GM21529 (cell line): ENCODE measurements at regions not wholly inside any gene's neighbourhood (a gene's known extent, or its start where the extent isn't known, plus 50 kb on each side); places are given as distances from the start of the nearest gene placed in this dataset.
A peak's percentile ranks its signal among the peaks of the same experiment; 100 is the strongest.

Source experiments
- ATAC-seq: cut with Tn5 transposase; IDR thresholded peaks from one replicate; pipeline ENCODE4 v1.9.1; 2021; ENCODE audit not compliant: unreplicated experiment

DNA sequence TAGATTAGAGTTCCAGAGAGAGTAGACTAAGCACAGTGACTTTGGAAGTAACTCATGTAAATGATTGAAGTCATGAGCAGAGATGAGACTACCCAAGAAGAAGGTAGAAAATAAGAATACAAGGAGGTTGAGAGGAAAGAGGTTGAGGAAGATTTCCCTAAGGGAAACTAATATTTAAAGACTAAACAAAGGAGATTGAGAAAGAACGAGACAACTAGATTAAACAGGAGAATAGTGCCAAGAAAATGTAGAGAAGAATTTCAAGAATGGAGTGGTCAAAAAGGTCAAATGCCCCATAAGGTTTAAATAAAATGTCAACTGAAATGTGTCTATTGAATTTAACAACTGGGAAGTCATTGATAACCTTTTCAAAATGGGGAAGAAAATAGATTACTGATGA is 59.0 kb downstream of the RPS29 start:
- no peak for ATAC-seq

DNA sequence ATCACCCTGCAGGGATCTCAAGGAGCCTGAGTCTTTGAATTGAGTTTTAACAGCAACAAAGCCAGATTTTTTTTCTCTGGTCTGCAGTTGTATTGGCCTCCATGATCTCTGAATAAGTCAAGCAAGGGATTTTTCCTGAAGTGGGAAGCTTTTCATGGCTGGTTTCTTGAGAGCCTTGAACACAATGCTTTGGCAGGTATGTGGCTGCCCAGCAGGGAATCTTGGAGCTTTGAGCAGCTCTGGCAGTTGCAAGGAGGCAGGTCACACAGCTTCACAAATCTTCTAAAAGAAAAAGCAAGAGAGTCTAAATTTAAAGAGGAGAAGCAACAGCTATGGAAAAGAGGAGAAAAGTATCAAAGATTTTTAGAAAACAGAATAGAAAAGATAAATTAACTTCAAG is 60.1 kb downstream of the RPS29 start:
- ATAC-seq = no peak

- ATAC-seq = no peak
Observed at GRCh38 chr14:49516286-49516685, 69.9 kb downstream of the RPS29 start.

GRCh38 chr14:49512571-49512970 is 73.6 kb downstream of the RPS29 start:
- ATAC-seq = no peak

- ATAC-seq = no peak
Observed at GRCh38 chr14:49512147-49512551, 74.0 kb downstream of the RPS29 start.

GRCh38 chr14:49508124-49508523 is 78.1 kb downstream of the RPS29 start:
- ATAC-seq = no peak

DNA sequence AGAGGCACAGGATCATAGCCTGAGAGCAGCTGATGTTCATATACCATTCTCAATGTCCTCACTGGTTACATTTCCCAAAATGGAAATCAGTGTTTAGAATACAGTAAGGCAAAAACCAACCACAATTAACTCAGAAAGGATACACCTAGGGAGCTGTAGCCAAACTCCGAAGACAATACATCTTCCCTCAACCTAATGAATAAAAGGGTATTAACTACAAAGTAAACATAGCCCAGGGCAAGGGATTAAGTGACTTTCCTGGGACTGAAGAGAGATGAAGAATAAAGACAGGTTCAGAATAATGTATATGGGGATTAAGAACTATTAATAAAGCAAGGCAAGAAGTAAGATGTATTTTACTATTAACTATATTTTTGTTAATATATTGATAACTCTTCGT is 79.5 kb downstream of the RPS29 start:
- no peak for ATAC-seq

DNA sequence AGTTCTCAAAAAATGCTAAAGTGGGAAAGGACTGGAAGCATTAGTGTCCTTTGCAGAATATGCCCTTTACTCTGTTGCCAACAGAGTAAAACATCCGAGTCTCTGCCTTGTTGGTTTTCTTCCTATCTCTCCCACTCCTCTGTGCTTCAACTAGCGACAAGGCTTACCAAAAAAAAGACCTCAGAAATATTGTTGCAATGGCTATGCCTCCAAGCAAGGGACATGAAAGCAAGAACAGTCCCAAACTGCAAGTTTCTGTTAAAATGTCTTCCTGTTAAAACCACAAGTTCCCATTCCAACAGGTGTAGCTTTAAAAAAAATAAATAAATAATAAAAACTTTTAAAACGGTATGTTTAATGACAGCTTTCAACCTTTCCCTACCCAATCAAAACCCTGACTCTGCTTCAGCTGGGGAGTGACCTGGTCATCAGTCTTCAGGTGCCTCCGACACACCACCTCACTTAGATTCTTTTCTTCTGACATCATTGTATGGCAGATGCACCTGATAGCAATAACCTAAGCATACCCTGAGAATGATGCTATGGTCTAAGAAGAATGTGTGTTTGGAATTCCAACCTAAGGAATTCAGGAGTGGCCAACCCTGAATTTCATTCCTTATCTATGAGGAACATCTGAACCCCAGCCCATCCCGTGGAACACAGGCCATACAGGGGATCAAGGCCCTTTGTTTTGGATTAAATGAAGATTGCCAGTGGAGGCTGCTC is 81.0 kb downstream of the RPS29 start:
- no peak for ATAC-seq

GRCh38 chr14:49497725-49498348 is 88.3 kb downstream of the RPS29 start:
- ATAC-seq = peak; percentile 86

- ATAC-seq = no peak
Observed at GRCh38 chr14:49497267-49497666, 88.9 kb downstream of the RPS29 start.

GRCh38 chr14:49494836-49495235 is 91.3 kb downstream of the RPS29 start:
- no peak for ATAC-seq

- no peak for ATAC-seq
Observed at GRCh38 chr14:49493557-49493956, 92.6 kb downstream of the RPS29 start.

DNA sequence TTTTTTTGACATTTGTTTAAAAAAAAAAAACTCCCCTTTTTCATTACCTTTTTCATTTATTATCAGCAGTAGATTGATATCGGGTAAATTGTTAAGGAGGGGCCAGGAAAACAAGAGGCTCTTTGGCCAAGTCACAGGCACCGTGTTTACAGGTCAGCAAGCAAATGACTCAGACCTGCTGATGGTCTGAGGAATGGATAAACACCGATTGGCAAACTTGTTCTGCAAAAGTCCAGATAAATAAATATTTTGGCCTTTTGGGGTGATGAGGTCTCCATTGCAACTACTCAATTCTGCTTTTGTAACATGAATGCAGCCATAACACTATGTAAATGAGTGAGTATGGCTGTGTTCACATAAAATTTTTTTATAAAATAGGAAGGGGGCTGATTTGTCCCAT is 94.0 kb downstream of the RPS29 start:
- ATAC-seq = no peak

DNA sequence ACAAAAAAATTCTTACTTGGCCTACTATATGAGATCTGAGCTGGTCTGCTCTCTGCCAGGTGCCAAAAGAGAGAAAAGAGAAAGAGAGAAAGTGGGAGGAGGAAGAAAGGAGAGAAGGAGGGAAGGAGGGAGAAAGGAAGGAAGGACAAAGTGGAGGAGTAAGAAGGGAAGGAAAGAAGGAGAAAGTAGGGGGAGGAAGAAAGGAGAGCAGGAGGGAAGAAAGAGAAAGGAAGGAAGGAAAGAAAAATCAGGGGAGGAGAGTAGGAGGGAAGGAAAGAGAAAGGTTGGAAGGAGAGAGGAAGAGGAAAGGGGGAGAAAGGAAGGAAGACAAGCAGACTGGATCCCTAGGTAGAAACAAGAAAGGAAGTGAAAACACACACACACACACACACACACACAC is 96.8 kb downstream of the RPS29 start:
- ATAC-seq = no peak

DNA sequence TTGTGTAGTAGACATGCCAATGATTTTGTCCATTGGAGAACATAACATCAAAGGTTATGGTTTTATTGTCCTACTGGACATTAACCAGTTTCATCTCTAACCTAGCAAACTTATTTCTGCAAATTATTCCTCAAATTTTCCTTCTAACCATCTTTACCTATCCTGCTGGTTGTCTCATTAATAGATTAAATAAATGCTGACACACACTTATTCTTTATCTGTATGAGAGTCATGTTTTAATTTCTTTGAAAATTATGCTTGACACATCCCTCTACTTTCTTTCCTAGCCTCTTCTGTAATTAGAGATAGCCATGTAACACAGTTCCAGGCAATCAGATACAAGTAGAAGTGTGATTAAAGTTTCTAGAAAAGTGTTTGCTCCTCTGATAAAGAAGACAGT is 98.9 kb downstream of the RPS29 start:
- no peak for ATAC-seq

DNA sequence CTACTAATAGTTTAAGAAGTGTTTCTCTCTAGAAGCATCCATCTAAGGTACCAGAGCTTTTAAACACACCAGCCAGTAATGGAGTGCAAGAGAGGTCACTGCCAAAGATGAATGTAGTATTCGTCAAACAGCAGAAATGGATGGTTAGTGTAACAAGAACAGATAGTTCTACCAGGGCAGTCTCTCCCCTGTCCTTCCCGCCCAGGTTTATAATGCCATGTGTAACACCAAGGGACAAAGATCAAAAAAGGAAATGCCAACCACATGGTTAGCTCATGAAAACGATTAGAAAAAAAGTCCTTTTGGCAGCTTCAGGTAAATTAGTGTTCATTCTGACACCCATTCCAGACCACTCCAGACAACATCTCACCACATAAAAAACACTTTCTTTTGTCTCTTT is 100.9 kb downstream of the RPS29 start:
- no peak for ATAC-seq

GRCh38 chr14:49484180-49484579 is 102.0 kb downstream of the RPS29 start:
- ATAC-seq = no peak

GRCh38 chr14:49483268-49483667 is 102.9 kb downstream of the RPS29 start:
- peak; percentile 84 for ATAC-seq

- ATAC-seq = no peak
Observed at GRCh38 chr14:49480979-49481498, 105.1 kb downstream of the RPS29 start.

DNA sequence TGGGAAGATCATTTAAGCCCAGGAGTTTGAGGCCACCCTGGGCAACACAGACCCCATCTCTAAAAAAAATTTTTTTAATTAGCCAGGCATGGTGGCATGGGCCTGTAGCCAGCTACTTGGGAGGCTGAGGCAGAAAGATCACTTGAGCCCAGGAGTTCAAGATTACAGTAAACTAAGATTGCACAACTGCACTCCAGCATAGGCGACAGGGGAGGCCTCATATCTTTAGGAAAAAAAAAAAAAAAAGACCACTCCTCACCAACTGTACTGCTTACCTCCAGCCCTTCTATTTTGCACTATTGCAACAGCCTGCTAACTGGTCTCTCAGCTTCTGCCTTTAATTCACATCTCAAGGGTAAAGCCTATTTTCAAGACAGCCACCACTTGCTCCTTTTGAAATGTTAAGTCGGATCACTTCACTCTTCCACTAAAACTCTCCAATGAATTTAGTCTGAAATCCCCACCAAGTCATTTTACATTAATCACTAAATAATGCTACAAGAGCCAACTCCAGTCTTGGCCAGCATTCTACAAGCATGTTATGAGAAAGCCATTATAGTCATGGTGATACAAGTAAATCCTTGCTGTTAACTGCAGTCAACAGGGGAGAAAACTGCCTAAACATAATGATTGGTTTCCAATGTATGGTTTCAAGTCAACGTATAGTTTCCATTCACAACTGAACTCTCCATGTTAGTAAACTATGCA is 106.0 kb downstream of the RPS29 start:
- ATAC-seq = no peak

DNA sequence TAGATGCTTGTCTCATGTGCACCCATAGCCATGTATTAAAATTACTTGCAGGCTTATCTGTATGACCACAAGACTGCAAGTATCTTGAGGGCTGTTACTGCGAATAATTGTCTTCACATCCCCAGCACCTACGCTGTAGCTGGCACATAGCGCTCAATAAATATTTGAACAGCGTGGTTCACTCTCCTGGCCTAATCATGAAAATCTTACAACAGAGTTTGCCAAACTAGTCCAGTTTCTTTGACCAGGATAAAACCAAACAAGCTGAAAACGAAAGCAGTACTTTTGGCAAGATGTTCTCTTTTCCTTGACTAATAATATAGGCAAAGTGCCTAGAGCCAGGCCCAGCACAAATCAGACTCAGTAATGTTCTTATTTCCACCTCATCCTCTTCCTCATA is 106.7 kb downstream of the RPS29 start:
- ATAC-seq = no peak

DNA sequence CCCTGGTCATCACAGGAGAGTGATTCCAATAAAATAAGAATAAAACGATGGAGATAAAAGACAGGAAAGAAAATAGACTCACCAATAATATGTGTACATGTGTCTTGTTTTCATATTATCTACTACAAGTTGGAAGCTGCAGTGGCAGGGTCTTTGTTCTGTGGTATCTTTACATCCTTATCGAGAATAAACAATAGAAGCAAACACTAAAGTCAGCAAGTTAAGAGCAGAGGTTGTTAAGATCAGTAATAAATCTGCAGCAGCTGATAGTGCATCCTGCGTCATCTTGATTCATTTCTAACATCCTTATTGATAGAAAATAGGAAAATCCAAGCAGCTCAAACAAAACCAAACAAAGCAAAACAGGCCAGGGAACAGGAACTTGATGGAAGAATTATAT is 107.4 kb downstream of the RPS29 start:
- no peak for ATAC-seq
